ENCODE measurements at regions not wholly inside any gene's neighbourhood (a gene's known extent, or its start where the extent isn't known, plus 50 kb on each side); places are given as distances from the start of the nearest gene placed in this dataset.
A peak's percentile ranks its signal among the peaks of the same experiment; 100 is the strongest.

- TF ChIP-seq, protein P1, sequence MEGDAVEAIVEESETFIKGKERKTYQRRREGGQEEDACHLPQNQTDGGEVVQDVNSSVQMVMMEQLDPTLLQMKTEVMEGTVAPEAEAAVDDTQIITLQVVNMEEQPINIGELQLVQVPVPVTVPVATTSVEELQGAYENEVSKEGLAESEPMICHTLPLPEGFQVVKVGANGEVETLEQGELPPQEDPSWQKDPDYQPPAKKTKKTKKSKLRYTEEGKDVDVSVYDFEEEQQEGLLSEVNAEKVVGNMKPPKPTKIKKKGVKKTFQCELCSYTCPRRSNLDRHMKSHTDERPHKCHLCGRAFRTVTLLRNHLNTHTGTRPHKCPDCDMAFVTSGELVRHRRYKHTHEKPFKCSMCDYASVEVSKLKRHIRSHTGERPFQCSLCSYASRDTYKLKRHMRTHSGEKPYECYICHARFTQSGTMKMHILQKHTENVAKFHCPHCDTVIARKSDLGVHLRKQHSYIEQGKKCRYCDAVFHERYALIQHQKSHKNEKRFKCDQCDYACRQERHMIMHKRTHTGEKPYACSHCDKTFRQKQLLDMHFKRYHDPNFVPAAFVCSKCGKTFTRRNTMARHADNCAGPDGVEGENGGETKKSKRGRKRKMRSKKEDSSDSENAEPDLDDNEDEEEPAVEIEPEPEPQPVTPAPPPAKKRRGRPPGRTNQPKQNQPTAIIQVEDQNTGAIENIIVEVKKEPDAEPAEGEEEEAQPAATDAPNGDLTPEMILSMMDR (conservative IDR thresholded peaks at IDR 0.05; ENCODE audit: low read depth in 2 of 2) = peak; percentile 57 to 64
- TF ChIP-seq EZH2 (IDR thresholded peaks at IDR 0.05; ENCODE audit: low read depth, unreplicated experiment) = no peak
- no peak for TF ChIP-seq CREB1 (CRISPR knock-in tag; IDR thresholded peaks at IDR 0.05; ENCODE audit: low read depth)
- TF ChIP-seq JUNB (IDR thresholded peaks at IDR 0.05; ENCODE audit: unreplicated experiment) = no peak
- no peak for TF ChIP-seq POLR2AphosphoS5 (IDR thresholded peaks at IDR 0.05; ENCODE audit: low read depth)
- TF ChIP-seq, protein P2, sequence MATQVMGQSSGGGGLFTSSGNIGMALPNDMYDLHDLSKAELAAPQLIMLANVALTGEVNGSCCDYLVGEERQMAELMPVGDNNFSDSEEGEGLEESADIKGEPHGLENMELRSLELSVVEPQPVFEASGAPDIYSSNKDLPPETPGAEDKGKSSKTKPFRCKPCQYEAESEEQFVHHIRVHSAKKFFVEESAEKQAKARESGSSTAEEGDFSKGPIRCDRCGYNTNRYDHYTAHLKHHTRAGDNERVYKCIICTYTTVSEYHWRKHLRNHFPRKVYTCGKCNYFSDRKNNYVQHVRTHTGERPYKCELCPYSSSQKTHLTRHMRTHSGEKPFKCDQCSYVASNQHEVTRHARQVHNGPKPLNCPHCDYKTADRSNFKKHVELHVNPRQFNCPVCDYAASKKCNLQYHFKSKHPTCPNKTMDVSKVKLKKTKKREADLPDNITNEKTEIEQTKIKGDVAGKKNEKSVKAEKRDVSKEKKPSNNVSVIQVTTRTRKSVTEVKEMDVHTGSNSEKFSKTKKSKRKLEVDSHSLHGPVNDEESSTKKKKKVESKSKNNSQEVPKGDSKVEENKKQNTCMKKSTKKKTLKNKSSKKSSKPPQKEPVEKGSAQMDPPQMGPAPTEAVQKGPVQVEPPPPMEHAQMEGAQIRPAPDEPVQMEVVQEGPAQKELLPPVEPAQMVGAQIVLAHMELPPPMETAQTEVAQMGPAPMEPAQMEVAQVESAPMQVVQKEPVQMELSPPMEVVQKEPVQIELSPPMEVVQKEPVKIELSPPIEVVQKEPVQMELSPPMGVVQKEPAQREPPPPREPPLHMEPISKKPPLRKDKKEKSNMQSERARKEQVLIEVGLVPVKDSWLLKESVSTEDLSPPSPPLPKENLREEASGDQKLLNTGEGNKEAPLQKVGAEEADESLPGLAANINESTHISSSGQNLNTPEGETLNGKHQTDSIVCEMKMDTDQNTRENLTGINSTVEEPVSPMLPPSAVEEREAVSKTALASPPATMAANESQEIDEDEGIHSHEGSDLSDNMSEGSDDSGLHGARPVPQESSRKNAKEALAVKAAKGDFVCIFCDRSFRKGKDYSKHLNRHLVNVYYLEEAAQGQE (IDR thresholded peaks at IDR 0.05; ENCODE audit: unreplicated experiment) = no peak
- TF ChIP-seq ETS1 (IDR thresholded peaks at IDR 0.05) = no peak
- no peak for TF ChIP-seq EZH2phosphoT487 (IDR thresholded peaks at IDR 0.05; ENCODE audit: unreplicated experiment)
- TF ChIP-seq ZNF114 (CRISPR knock-in tag; IDR thresholded peaks at IDR 0.05) = no peak
- no peak for TF ChIP-seq STAT1 (IDR thresholded peaks at IDR 0.05; ENCODE audit: unreplicated experiment)
- no peak for TF ChIP-seq NANOG (IDR thresholded peaks at IDR 0.05; ENCODE audit: borderline replicate concordance)
- TF ChIP-seq, protein P3, sequence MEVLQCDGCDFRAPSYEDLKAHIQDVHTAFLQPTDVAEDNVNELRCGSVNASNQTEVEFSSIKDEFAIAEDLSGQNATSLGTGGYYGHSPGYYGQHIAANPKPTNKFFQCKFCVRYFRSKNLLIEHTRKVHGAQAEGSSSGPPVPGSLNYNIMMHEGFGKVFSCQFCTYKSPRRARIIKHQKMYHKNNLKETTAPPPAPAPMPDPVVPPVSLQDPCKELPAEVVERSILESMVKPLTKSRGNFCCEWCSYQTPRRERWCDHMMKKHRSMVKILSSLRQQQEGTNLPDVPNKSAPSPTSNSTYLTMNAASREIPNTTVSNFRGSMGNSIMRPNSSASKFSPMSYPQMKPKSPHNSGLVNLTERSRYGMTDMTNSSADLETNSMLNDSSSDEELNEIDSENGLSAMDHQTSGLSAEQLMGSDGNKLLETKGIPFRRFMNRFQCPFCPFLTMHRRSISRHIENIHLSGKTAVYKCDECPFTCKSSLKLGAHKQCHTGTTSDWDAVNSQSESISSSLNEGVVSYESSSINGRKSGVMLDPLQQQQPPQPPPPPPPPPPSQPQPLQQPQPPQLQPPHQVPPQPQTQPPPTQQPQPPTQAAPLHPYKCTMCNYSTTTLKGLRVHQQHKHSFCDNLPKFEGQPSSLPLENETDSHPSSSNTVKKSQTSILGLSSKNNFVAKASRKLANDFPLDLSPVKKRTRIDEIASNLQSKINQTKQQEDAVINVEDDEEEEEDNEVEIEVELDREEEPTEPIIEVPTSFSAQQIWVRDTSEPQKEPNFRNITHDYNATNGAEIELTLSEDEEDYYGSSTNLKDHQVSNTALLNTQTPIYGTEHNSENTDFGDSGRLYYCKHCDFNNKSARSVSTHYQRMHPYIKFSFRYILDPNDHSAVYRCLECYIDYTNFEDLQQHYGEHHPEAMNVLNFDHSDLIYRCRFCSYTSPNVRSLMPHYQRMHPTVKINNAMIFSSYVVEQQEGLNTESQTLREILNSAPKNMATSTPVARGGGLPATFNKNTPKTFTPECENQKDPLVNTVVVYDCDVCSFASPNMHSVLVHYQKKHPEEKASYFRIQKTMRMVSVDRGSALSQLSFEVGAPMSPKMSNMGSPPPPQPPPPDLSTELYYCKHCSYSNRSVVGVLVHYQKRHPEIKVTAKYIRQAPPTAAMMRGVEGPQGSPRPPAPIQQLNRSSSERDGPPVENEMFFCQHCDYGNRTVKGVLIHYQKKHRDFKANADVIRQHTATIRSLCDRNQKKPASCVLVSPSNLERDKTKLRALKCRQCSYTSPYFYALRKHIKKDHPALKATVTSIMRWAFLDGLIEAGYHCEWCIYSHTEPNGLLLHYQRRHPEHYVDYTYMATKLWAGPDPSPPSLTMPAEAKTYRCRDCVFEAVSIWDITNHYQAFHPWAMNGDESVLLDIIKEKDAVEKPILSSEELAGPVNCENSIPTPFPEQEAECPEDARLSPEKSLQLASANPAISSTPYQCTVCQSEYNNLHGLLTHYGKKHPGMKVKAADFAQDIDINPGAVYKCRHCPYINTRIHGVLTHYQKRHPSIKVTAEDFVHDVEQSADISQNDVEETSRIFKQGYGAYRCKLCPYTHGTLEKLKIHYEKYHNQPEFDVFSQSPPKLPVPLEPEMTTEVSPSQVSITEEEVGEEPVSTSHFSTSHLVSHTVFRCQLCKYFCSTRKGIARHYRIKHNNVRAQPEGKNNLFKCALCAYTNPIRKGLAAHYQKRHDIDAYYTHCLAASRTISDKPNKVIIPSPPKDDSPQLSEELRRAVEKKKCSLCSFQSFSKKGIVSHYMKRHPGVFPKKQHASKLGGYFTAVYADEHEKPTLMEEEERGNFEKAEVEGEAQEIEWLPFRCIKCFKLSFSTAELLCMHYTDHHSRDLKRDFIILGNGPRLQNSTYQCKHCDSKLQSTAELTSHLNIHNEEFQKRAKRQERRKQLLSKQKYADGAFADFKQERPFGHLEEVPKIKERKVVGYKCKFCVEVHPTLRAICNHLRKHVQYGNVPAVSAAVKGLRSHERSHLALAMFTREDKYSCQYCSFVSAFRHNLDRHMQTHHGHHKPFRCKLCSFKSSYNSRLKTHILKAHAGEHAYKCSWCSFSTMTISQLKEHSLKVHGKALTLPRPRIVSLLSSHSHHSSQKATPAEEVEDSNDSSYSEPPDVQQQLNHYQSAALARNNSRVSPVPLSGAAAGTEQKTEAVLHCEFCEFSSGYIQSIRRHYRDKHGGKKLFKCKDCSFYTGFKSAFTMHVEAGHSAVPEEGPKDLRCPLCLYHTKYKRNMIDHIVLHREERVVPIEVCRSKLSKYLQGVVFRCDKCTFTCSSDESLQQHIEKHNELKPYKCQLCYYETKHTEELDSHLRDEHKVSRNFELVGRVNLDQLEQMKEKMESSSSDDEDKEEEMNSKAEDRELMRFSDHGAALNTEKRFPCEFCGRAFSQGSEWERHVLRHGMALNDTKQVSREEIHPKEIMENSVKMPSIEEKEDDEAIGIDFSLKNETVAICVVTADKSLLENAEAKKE (CRISPR knock-in tag; IDR thresholded peaks at IDR 0.05) = no peak
- no peak for TF ChIP-seq ZNF331 (CRISPR knock-in tag; IDR thresholded peaks at IDR 0.05; ENCODE audit: low read depth)
These were observed 335.2 kb downstream of the ADAM29 start for GRCh38 chr4:175253184-175253902.

Data from GM23338 (cell line).